Left ventricle myocardium superior (tissue), 1 donor: ENCODE measurements at regions not wholly inside any gene's neighbourhood (a gene's known extent, or its start where the extent isn't known, plus 50 kb on each side); places are given as distances from the start of the nearest gene placed in this dataset.
"Not testable (repeated sequence)": the region's sequence is repeated elsewhere in the genome, so short reads cannot be mapped to it uniquely, and the experiment has no call there.

ENCODE experiments used
- ATAC-seq: fragments of 200-7000 bp; cut with Tn5 transposase; one replicate; pipeline ENCODE4 v1.9.1; 2020; ENCODE audit warnings: mild to moderate bottlenecking, moderate library complexity
- DNase-seq: peaks from one replicate; pipeline ENCODE4 v3.0.0-alpha.2; 2020
- intact Hi-C: fragments of 100-400 bp; cut with micrococcal nuclease; formaldehyde crosslinking; loops from one replicate; pipeline ENCODE4 v1.11.0; 2022
- donor health status: DM: no; HTN: yes; CAD: no; lungs with severe emphysema.

GRCh38 chr6:22155551-22155950, 141.3 kb downstream of the PRL start:
- no peak for ATAC-seq
- intact Hi-C loops: no loop called here

GRCh38 chr6:22157233-22157632, 139.6 kb downstream of the PRL start:
- ATAC-seq (no peak), DNase-seq (no peak)
- intact Hi-C loops: no loop called here

More at GRCh38 chr6:22155551-22155950, 141.3 kb downstream of the PRL start:
- no peak for DNase-seq

- no peak for ATAC-seq
- intact Hi-C loops: no loop called here
Measured at GRCh38 chr6:22164236-22164635, 132.6 kb downstream of the PRL start.

GRCh38 chr6:22171006-22171405, 125.8 kb downstream of the PRL start:
- intact Hi-C loops, ATAC-seq, DNase-seq: not testable (repeated sequence)

More at GRCh38 chr6:22164236-22164635, 132.6 kb downstream of the PRL start:
- DNase-seq: no peak

- peak; percentile 14 for DNase-seq
- ATAC-seq, intact Hi-C loops: not testable (repeated sequence)
Measured at GRCh38 chr6:22171885-22172284, 125.0 kb downstream of the PRL start.

- ATAC-seq (no peak), DNase-seq (no peak)
Measured at GRCh38 chr6:22173311-22173710, 123.5 kb downstream of the PRL start.

GRCh38 chr6:22180250-22180649, 116.6 kb downstream of the PRL start:
- intact Hi-C loops, ATAC-seq, DNase-seq: not testable (repeated sequence)

More at GRCh38 chr6:22173311-22173710, 123.5 kb downstream of the PRL start:
- intact Hi-C loops: no loop called here

GRCh38 chr6:22184371-22184770, 112.5 kb downstream of the PRL start:
- DNase-seq (no peak), ATAC-seq (no peak)
- intact Hi-C loops: no loop called here

- DNase-seq (no peak), ATAC-seq (no peak)
- intact Hi-C loops: no loop called here
Measured at GRCh38 chr6:22189946-22190345, 106.9 kb downstream of the PRL start.

- DNase-seq (no peak), ATAC-seq (no peak)
- intact Hi-C loops: no loop called here
Measured at GRCh38 chr6:22194188-22194921, 102.5 kb downstream of the PRL start.

GRCh38 chr6:22199771-22200170, 97.1 kb downstream of the PRL start:
- no peak for ATAC-seq
- intact Hi-C loops: no loop called here
- no peak for DNase-seq

GRCh38 chr6:22204153-22204552, 92.7 kb downstream of the PRL start:
- ATAC-seq: no peak
- intact Hi-C loops: no loop called here
- DNase-seq: no peak

- no peak for ATAC-seq
- intact Hi-C loops: no loop called here
- no peak for DNase-seq
Measured at GRCh38 chr6:22205266-22205665, 91.6 kb downstream of the PRL start.

GRCh38 chr6:22206106-22206505, 90.7 kb downstream of the PRL start:
- intact Hi-C loops: no loop called here
- DNase-seq: no peak
- no peak for ATAC-seq

- intact Hi-C loops: no loop called here
- ATAC-seq: no peak
Measured at GRCh38 chr6:22208026-22208425, 88.8 kb downstream of the PRL start.

GRCh38 chr6:22214314-22214713, 82.5 kb downstream of the PRL start:
- intact Hi-C loops: no loop called here
- ATAC-seq: no peak
- DNase-seq: no peak

More at GRCh38 chr6:22208026-22208425, 88.8 kb downstream of the PRL start:
- no peak for DNase-seq

- DNase-seq, intact Hi-C loops, ATAC-seq: not testable (repeated sequence)
Measured at GRCh38 chr6:22215474-22215873, 81.4 kb downstream of the PRL start.

- DNase-seq (no peak), ATAC-seq (no peak)
- intact Hi-C loops: no loop called here
Measured at GRCh38 chr6:22218410-22218809, 78.4 kb downstream of the PRL start.

- DNase-seq: no peak
- intact Hi-C loops: no loop called here
- no peak for ATAC-seq
Measured at GRCh38 chr6:22219925-22220324, 76.9 kb downstream of the PRL start.

GRCh38 chr6:22221211-22221610, 75.6 kb downstream of the PRL start:
- no peak for ATAC-seq
- no peak for DNase-seq
- intact Hi-C loops: no loop called here

GRCh38 chr6:22221630-22222029, 75.2 kb downstream of the PRL start:
- DNase-seq (no peak), ATAC-seq (no peak)
- intact Hi-C loops: no loop called here
